ENCODE measurements at regions not wholly inside any gene's neighbourhood (a gene's known extent, or its start where the extent isn't known, plus 50 kb on each side); places are given as distances from the start of the nearest gene placed in this dataset.

DNA sequence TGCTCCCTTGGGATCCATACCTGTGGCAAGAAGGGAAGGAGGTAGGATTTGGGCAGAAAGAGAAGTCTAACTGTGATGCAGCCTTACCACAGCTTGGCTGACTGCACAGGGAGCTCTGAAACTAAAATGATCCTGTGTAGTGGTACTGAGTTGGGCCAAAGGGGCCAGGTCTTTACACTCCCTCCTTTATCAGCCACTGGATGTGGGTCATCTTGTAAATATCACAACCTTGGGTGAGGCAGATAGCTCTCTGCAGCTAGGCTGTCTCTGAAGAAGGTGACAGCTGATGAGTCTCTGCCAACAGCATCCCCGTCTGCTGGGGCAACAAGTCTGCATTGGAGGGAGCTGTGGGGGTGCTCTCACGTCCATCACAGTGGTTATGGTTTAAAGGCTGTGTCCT, 95.9 kb upstream of the CAND1 start:
- DNase-seq: no peak

DNA sequence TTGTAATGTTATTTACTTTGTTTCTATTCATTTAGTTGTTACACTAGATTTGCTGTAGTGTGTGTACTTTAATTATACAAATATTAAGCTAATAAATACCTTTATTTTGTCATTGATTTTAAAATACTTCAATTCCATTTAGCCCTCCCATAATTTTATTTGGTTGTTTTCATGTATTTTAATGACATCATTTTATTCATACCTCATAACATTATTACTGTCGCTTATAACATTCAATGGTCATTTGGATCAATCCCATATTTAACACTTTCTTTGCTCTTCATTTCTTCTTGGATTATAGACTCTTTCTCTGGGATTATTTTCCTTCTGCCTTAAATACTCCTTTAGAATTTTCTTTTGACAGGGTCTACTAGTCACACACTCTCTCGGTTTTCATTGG, 86.6 kb upstream of the CAND1 start:
- no peak for DNase-seq

DNA sequence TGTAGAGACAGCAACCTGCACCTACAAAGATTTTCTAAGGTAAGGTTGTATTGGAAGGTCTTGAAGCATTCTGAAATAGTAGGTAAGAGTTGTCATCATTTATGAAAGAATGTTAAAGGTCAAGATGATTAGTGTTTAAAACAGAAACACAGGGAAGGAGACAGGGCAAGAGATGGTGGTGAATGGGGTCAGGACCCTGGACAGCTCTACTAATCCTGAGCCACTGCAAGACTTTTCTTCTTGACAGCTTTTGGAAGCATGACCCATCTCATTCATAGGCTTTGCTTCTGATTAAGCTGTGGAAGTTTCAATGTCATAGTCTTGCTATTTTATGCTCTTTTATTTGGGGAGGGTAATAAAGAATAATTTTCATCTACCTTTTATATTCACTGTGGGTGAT, 75.5 kb upstream of the CAND1 start:
- no peak for DNase-seq

DNA sequence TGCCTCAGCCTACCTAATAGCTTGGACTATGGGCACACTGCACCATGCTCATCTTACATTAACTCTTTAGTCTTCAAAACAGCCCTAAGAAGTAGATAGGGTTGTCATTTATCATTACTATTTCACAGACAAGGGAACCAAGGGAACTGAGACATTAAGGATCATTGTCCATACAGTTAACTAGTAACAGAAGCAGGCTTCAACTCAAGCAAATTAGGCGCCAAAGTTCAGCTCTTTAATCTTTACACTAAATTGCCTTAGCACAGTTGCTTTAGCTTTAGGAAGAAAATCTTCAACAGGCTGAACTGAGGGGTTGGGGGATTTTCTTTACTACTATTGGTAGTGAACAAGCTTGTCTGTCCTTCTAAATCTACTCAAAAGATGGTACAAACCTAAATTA, 68.8 kb upstream of the CAND1 start:
- no peak for DNase-seq

DNA sequence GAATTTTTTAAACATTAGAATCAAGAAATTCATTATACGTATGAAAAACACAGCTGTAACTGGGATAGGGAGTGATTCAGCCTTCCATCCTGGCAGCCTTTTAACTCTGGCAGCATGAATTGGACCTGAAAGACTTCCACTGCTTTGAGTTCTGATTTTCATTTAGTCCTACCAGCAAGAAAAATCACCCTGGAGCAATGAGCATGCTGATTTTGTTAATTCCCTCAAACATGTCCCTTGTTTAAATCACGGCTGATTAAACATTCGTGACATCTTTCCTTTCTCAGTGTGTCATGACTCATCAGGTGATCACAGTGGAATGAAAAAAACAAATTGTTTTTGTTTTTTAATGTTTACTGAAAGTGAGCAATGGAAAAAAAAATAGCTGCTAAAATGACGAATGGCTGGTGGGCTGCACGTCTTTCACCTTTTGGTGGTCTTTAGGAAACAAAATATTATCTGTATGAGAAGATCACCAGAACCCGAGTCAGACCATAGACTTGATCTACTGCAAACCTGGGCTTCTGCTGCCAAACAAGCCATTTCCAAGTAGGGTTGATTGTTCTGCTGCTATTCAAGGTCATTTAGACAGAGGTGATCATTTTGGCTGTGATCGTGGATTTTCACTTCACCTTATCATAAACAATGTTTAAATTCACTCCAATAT, 67.0 kb upstream of the CAND1 start:
- no peak for DNase-seq

DNA sequence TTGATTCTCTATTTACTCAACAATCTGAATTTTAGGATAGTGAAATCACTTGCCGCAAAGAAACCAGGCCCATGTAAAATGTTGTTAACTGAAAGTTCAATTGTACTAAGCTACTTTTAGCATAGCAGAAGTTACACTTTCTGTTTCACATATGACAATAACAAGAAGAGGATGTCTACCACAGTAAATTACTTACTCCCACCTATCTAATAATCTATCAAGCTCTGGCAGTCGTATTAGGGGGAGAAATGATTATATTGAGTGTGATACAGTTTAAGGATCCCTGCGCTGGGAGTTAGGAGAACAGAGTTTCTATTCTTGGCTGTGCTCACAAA, 66.5 kb upstream of the CAND1 start:
- no peak for DNase-seq

DNA sequence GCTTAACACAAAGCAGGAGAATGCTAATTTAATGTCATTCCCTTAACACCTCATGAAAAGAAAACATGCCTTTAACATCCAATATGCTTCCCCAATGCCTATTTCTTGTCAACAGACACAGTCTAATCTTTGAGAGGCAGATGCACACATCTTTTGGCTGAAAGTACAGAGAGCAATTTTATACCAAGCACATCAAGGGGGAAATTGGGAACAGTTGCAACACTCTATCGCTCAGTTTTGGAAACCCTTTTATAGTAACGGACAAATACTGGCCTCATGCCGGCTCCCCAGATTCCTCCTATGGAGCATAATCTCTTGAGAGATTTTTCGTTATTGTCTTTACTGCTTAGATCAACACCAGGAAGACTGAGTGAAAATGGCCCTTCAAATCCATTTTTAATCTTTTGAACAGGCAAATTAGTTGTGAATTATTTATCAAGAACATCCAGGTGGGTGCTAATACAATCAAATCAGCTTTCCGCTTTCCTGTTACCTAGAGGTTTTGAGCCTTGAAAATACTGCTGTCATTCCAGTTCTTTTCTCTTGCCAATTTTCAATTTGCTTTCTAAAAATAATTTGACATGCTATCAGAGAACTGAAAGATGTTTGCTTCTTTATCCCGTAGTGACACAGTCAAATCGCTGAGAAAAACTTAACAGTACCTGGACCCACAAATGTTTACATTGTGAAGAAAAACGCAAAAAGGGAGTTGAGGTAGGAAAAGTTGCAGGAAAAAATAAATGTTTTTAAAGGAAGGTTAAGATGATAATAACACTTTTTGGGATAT, 60.7 kb upstream of the CAND1 start:
- no peak for DNase-seq

DNA sequence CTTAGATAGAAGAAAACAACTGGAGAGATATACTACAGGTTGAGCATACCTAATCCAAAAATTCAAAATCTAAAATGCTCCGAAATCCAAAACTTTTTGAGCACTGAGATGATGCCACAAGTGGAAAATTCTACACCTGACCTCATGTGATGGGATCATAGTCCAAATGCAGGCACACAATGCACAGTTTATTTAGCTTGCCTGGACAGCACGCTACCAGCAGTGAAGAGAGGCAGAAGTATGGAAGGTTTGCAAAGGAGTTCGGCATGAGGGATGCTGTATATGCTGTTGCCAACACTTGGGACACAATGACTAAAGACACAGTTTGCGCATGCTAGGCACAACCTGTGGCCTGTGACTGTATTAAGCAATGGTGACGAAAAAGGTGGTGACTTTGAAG, 58.1 kb upstream of the CAND1 start:
- no peak for DNase-seq

DNA sequence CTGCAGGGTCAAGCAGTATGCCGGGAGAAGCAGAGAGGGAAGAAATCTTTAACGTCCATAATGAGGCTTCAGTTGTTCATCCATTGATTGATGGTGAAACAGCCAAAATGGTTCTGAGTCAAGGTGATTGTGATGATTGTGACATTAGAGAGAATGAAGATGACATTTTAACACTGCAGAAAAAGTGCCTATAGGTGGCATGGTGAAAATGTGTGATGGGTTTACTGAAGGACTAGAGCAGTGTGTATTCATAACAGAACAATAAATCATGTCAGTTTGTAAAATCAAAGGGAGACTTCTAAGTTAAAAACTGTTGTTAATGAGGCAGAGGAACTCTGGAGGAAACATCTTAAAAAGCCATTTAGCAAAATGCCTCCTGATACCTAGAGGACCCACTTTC, 57.7 kb upstream of the CAND1 start:
- no peak for DNase-seq

DNA sequence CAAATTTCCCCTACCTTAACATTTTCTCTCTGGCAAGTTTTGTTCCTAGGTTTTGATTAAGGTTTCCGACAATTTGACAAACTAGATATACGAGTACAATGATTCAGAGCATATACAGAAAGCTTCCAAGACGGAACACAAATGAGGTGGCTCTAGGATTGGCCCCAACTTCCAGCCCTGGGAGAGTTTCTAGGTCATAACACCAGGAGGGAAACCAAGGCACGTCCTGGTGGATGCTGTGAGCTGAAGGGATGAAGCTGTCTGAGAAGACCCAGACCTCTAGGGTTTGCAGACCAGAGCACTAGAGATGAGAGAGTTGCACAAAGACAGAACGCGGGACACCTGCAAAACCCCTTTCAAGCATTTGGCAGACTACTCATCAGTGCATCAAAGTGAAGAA, 51.5 kb upstream of the CAND1 start:
- no peak for DNase-seq

Measured in stimulated activated naive CD4-positive, alpha-beta T cell treated with Interleukin-2 at 50 U/mL for 16 hours (primary cell).